ENCODE measurements at regions not wholly inside any gene's neighbourhood (a gene's known extent, or its start where the extent isn't known, plus 50 kb on each side); places are given as distances from the start of the nearest gene placed in this dataset.

DNA sequence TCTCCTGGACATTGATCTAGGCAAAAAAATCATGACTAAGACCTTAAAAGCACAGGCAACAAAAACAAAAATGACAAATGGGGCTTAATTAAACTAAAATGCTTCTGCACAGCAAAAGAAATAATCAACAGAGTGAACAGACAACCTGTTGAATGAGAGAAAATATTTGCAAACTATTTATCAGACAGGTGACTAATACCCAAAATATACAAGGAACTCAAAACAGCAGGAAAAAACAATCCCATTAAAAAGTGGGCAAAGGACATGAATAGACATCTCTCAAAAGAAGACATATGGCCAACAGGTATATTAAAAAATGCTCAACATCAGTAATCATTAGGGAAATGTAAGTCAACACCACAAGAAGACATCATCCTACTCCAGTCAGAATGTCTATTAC is 166.8 kb downstream of the MTERF1 start:
- Histone ChIP-seq H3K4me3 (ENCODE audit: insufficient read depth, low read length, poor library complexity, severe bottlenecking) (no peak overlapping the region), H3F3A (ENCODE audit: insufficient read depth) (no peaks in the 10 kb centered on the region), H3K79me2 (ENCODE audit: insufficient read depth, low read length) (no peaks in the 10 kb centered on the region), H3K4me2 (ENCODE audit: low read depth, low read length, poor library complexity, severe bottlenecking) (no peak overlapping the region), H3K27ac (ENCODE audit: low read depth, low read length) (no peak overlapping the region), H3K9ac (ENCODE audit: low read length) (no peak overlapping the region), H3K36me3 (ENCODE audit: low read length) (no peaks in the 10 kb centered on the region), H3K9me2 (replicated peaks; ENCODE audit: insufficient read depth, low read length) (no peaks in the 10 kb centered on the region), H2AFZ (ENCODE audit: low read depth, low read length, severe bottlenecking) (no peak overlapping the region), H3K9me3 (ENCODE audit: insufficient read depth, low read length) (peaks cover 5% of the 10 kb centered on the region; the same call in 1 of the 2 replicates), H4K20me1 (ENCODE audit: low read depth, low read length) (no peaks in the 10 kb centered on the region), H3K27me3 (ENCODE audit: low read length) (no peaks in the 10 kb centered on the region)
- TF ChIP-seq EZH2phosphoT487 (conservative IDR thresholded peaks at IDR 0.05; ENCODE audit: low read length) (no peak), CTCF (IDR thresholded peaks at IDR 0.05; ENCODE audit: insufficient read depth, low read length, poor library complexity, severe bottlenecking) (no peak)

DNA sequence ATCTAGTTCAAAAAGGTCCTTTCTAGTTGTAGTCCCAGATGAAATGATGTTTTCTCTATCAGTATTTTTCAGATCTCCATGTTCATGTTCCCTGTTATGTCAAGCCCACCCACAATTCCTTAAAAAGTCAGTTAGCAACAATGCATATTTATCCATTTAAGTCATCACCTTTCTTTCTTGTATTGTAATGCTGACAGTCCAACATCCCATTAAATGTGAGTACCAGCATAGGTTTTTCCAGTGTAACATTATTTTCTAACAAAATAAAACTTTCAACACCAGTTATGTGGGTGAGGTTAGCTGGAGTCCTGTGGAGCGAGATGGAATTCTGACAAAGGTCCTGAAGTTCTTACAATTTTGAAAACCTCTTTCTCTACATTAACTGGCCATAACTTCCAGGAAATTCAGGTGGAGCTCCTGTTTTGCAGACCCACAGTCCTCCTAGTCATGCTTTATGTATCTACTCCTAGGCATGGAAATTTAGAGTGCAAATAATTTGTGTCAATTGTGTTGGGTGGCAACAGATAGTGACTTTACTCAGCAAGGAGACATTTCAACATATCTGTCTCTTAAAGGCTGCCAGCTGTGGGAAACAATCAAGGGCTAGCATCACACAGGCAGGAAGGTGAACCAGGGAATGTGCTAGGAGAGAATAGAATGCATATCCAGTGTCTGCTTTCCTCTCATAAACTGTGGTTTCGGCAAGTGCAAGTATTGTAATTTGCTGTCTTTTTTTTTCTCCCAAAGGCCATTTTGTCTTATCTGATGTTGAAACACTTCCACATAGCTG is 162.6 kb downstream of the MTERF1 start:
- no peak overlapping the region for H2AFZ ChIP-seq (ENCODE audit: low read depth, low read length, severe bottlenecking)
- H3K9me2 ChIP-seq (replicated peaks; ENCODE audit: insufficient read depth, low read length): no peaks in the 10 kb centered on the region
- no peak overlapping the region for H3K4me2 ChIP-seq (ENCODE audit: low read depth, low read length, poor library complexity, severe bottlenecking)
- H3K9me3 ChIP-seq (ENCODE audit: insufficient read depth, low read length): no peaks in the 10 kb centered on the region
- H3K9ac ChIP-seq (ENCODE audit: low read length): no peak overlapping the region
- TF ChIP-seq EZH2phosphoT487 (conservative IDR thresholded peaks at IDR 0.05; ENCODE audit: low read length): no peak
- no peak for TF ChIP-seq CTCF (IDR thresholded peaks at IDR 0.05; ENCODE audit: insufficient read depth, low read length, poor library complexity, severe bottlenecking)
- H3K27ac ChIP-seq (ENCODE audit: low read depth, low read length): no peak overlapping the region
- no peaks in the 10 kb centered on the region; the same call in 1 of the 2 replicates for H3K27me3 ChIP-seq (ENCODE audit: low read length)
- no peaks in the 10 kb centered on the region for H4K20me1 ChIP-seq (ENCODE audit: low read depth, low read length)
- no peak overlapping the region for H3K4me3 ChIP-seq (ENCODE audit: insufficient read depth, low read length, poor library complexity, severe bottlenecking)
- no peaks in the 10 kb centered on the region for H3K79me2 ChIP-seq (ENCODE audit: insufficient read depth, low read length)
- H3K36me3 ChIP-seq (ENCODE audit: low read length): no peaks in the 10 kb centered on the region
- no peaks in the 10 kb centered on the region for H3F3A ChIP-seq (ENCODE audit: insufficient read depth)

DNA sequence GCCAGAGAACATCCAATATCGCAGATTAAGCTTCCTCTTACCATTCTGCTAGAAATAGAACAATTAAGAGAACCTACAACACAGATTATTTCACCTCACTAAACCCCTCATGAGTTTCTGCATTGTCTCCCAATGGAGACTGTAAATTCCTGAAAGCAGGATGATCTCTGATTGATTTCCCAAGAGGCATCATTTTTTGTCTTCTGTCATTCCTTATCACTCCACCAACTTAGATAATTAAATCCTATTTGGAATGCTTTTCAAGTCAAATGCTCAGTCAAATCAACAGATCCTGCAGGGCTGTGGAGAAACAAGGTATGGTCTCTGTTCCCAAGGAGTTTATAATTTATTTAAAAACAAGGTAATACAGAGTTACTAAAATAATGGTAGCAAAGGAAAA is 161.5 kb downstream of the MTERF1 start:
- Histone ChIP-seq H3K4me2 (ENCODE audit: low read depth, low read length, poor library complexity, severe bottlenecking) (no peak overlapping the region), H3F3A (ENCODE audit: insufficient read depth) (no peaks in the 10 kb centered on the region), H3K9ac (ENCODE audit: low read length) (no peak overlapping the region), H2AFZ (ENCODE audit: low read depth, low read length, severe bottlenecking) (no peak overlapping the region), H3K27me3 (ENCODE audit: low read length) (no peaks in the 10 kb centered on the region; the same call in 1 of the 2 replicates), H4K20me1 (ENCODE audit: low read depth, low read length) (no peaks in the 10 kb centered on the region), H3K9me2 (replicated peaks; ENCODE audit: insufficient read depth, low read length) (no peaks in the 10 kb centered on the region), H3K36me3 (ENCODE audit: low read length) (no peaks in the 10 kb centered on the region), H3K27ac (ENCODE audit: low read depth, low read length) (no peak overlapping the region), H3K9me3 (ENCODE audit: insufficient read depth, low read length) (no peaks in the 10 kb centered on the region), H3K79me2 (ENCODE audit: insufficient read depth, low read length) (no peaks in the 10 kb centered on the region), H3K4me3 (ENCODE audit: insufficient read depth, low read length, poor library complexity, severe bottlenecking) (no peak overlapping the region)
- TF ChIP-seq EZH2phosphoT487 (conservative IDR thresholded peaks at IDR 0.05; ENCODE audit: low read length): no peak
- no peak for TF ChIP-seq CTCF (IDR thresholded peaks at IDR 0.05; ENCODE audit: insufficient read depth, low read length, poor library complexity, severe bottlenecking)

All from SU-DHL-6 (cell line).